HG02970 (cell line): ENCODE measurements at regions not wholly inside any gene's neighbourhood (a gene's known extent, or its start where the extent isn't known, plus 50 kb on each side); places are given as distances from the start of the nearest gene placed in this dataset.
"Not testable (repeated sequence)": the region's sequence is repeated elsewhere in the genome, so short reads cannot be mapped to it uniquely, and the experiment has no call there.

Experiments used
- ATAC-seq: cut with Tn5 transposase; IDR thresholded peaks from one replicate; pipeline ENCODE4 v1.9.1; 2021; ENCODE audit warnings: mild to moderate bottlenecking, moderate library complexity, moderate number of reproducible peaks; ENCODE audit not compliant: unreplicated experiment, low FRiP score

GRCh38 chr5:122591828-122592227 is 183.1 kb upstream of the SNX2 start:
- ATAC-seq = no peak

GRCh38 chr5:122599000-122599399 is 175.9 kb upstream of the SNX2 start:
- no peak for ATAC-seq

- ATAC-seq = no peak
These were observed 174.0 kb upstream of the SNX2 start for GRCh38 chr5:122600924-122601323.

- no peak for ATAC-seq
These were observed 172.2 kb upstream of the SNX2 start for GRCh38 chr5:122602700-122603099.

GRCh38 chr5:122605236-122605635 is 169.6 kb upstream of the SNX2 start:
- no peak for ATAC-seq

- ATAC-seq = no peak
These were observed 167.1 kb upstream of the SNX2 start for GRCh38 chr5:122607818-122608217.

GRCh38 chr5:122608222-122608621 is 166.7 kb upstream of the SNX2 start:
- ATAC-seq = no peak

GRCh38 chr5:122611406-122611805 is 163.5 kb upstream of the SNX2 start:
- ATAC-seq = no peak

- no peak for ATAC-seq
These were observed 162.0 kb upstream of the SNX2 start for GRCh38 chr5:122612901-122613300.

GRCh38 chr5:122615146-122615545 is 159.7 kb upstream of the SNX2 start:
- ATAC-seq = no peak

- no peak for ATAC-seq
These were observed 159.0 kb upstream of the SNX2 start for GRCh38 chr5:122615832-122616231.

- not testable (repeated sequence) for ATAC-seq
These were observed 156.8 kb upstream of the SNX2 start for GRCh38 chr5:122618046-122618445.

- not testable (repeated sequence) for ATAC-seq
These were observed 154.1 kb upstream of the SNX2 start for GRCh38 chr5:122620768-122621167.

- not testable (repeated sequence) for ATAC-seq
These were observed 146.2 kb upstream of the SNX2 start for GRCh38 chr5:122628714-122629113.

- ATAC-seq = no peak
These were observed 145.7 kb upstream of the SNX2 start for GRCh38 chr5:122629121-122629677.

- ATAC-seq = no peak
These were observed 136.3 kb upstream of the SNX2 start for GRCh38 chr5:122638581-122638980.

- no peak for ATAC-seq
These were observed 135.8 kb upstream of the SNX2 start for GRCh38 chr5:122639033-122639432.

GRCh38 chr5:122639864-122640263 is 135.0 kb upstream of the SNX2 start:
- no peak for ATAC-seq

GRCh38 chr5:122649080-122649479 is 125.8 kb upstream of the SNX2 start:
- no peak for ATAC-seq

GRCh38 chr5:122653087-122654017 is 121.5 kb upstream of the SNX2 start:
- ATAC-seq = no peak

- ATAC-seq = no peak
These were observed 118.7 kb upstream of the SNX2 start for GRCh38 chr5:122656160-122656559.

- no peak for ATAC-seq
These were observed 118.3 kb upstream of the SNX2 start for GRCh38 chr5:122656577-122656976.
